ENCODE measurements at regions not wholly inside any gene's neighbourhood (a gene's known extent, or its start where the extent isn't known, plus 50 kb on each side); places are given as distances from the start of the nearest gene placed in this dataset.

GRCh38 chr16:85441189-85441889 is 171.8 kb upstream of the GSE1 start (continued):
- TF ChIP-seq SMC3 (IDR thresholded peaks at IDR 0.05; ENCODE audit: low read length) (peak; percentile 84), ZNF513 (CRISPR knock-in tag; conservative IDR thresholded peaks at IDR 0.05) (no peak), DZIP1 (CRISPR knock-in tag; IDR thresholded peaks at IDR 0.05) (no peak), ZXDC (CRISPR knock-in tag; IDR thresholded peaks at IDR 0.05) (no peak), IRF1 (CRISPR knock-in tag; IDR thresholded peaks at IDR 0.05; ENCODE audit: low read depth) (no peak), GATAD2A (CRISPR knock-in tag; IDR thresholded peaks at IDR 0.05) (no peak), PRMT3 (CRISPR knock-in tag; IDR thresholded peaks at IDR 0.05; ENCODE audit: borderline replicate concordance, low read depth) (no peak), ZNF432 (CRISPR knock-in tag; IDR thresholded peaks at IDR 0.05; ENCODE audit: borderline replicate concordance) (no peak), TMF1 (CRISPR knock-in tag; IDR thresholded peaks at IDR 0.05; ENCODE audit: low read depth) (no peak), KLF13 (CRISPR knock-in tag; IDR thresholded peaks at IDR 0.05) (no peak), ZBTB40 (IDR thresholded peaks at IDR 0.05) (no peak), ZBTB40 (CRISPR knock-in tag; IDR thresholded peaks at IDR 0.05) (no peak)
